GM18502 (cell line): ENCODE measurements at regions not wholly inside any gene's neighbourhood (a gene's known extent, or its start where the extent isn't known, plus 50 kb on each side); places are given as distances from the start of the nearest gene placed in this dataset.
A peak's percentile ranks its signal among the peaks of the same experiment; 100 is the strongest.
"Not testable (repeated sequence)": the region's sequence is repeated elsewhere in the genome, so short reads cannot be mapped to it uniquely, and the experiment has no call there.

Source experiments
- ATAC-seq: cut with Tn5 transposase; IDR thresholded peaks from one replicate; pipeline ENCODE4 v1.9.1; 2021; ENCODE audit warnings: mild to moderate bottlenecking; ENCODE audit not compliant: unreplicated experiment, poor library complexity

- no peak for ATAC-seq
Observed at GRCh38 chr11:34830648-34831047, 85.5 kb downstream of the APIP start.

- no peak for ATAC-seq
Observed at GRCh38 chr11:34830035-34830434, 86.1 kb downstream of the APIP start.

DNA sequence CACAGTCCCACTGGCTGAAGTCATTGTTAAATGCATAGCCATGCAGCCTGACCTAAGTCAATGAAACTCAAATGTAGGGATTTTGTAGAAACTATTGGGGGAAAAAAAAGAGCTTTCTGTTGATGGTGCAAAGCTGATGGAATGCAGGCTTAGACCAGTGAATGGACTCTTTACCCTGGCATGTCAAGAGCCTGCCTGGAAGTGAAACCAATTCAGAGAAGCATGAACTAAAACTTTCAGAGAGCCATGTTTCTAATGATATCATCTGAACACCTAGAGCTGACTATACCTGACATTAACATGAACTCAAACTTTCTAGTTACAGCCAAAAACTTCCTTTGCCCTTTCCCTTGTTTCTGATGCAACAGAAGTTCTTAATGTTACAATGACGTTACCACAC lies 89.0 kb downstream of the APIP start:
- ATAC-seq = peak; percentile 59

GRCh38 chr11:34826384-34826726 lies 89.8 kb downstream of the APIP start:
- no peak for ATAC-seq

GRCh38 chr11:34825670-34826383 lies 90.4 kb downstream of the APIP start:
- no peak for ATAC-seq

DNA sequence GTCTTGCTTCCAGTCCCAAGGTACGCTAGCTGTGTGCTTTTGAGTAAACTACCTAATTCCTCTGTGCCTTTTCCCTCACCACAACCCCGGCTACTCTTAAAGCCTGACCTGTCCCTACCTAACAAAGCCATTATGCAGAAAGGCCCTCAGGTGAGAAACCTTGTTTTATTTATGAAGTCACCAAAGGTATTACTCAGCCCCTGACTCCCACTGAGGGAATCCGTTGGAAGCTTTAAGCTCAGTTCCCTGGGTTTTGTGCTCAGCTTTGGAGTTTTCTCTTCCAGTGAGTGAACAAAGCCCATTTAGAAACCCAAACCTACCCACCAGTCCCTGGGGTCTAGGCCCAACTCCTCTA lies 90.9 kb downstream of the APIP start:
- ATAC-seq = no peak

- no peak for ATAC-seq
Observed at GRCh38 chr11:34824425-34824824, 91.8 kb downstream of the APIP start.

DNA sequence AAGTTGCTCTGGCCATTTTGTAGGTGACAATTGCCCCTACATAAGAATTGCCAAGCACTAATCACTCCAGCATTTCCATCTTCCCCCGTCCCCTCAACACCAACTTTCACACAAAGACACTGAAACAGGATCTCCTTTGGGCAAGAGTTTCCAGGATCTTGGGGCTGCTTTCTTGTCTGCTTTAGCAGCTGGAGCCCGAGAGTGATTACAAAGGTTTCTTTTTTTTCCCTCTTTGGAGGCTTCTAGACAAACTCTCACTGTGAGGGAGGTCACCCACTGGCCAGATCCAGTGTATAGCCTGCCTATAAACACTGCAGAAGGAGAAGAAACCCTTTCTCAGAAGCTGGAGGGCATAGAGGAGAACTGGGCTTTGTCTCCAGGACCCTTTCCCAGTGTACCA lies 92.5 kb downstream of the APIP start:
- ATAC-seq = no peak

DNA sequence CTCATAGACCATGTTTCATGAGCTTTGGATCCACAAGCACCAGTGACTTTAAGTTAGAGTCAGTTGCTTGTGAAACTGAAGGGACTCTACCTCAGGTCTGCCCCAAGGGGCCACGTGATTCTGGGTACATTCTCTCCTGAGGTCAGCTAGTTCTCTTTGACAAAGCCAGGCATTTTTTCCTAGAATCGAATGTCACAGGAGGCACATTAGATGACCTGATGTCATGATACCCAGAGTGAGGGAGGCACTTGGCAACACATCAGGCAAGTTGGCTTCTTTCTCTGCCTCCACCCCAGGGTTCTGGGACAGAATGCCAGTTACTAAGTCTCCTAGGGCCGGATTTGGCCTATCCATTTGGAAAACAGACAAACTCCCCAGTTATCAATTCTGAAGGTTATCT lies 93.0 kb downstream of the APIP start:
- ATAC-seq = no peak

GRCh38 chr11:34819740-34820482 lies 96.3 kb downstream of the APIP start:
- ATAC-seq = no peak

DNA sequence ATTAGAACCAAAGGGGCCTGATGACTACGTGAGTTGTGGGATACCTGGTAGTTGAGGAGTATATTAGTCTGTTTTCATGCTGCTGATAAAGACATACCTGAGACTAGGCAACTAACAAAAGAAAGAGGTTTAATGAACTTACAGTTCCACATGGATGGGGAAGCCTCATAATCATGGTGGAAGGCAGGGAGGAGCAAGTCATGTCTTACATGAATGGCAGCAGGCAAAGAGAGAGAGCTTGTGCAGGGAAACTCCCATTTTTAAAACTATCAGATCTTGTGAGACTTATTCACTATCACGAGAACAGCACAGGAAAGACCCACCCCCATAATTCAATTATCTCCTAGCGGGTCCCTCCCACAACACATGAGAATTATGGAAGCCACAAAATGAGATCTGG lies 98.4 kb downstream of the APIP start:
- ATAC-seq = not testable (repeated sequence)

- ATAC-seq = no peak
Observed at GRCh38 chr11:34816698-34817213, 99.4 kb downstream of the APIP start.

DNA sequence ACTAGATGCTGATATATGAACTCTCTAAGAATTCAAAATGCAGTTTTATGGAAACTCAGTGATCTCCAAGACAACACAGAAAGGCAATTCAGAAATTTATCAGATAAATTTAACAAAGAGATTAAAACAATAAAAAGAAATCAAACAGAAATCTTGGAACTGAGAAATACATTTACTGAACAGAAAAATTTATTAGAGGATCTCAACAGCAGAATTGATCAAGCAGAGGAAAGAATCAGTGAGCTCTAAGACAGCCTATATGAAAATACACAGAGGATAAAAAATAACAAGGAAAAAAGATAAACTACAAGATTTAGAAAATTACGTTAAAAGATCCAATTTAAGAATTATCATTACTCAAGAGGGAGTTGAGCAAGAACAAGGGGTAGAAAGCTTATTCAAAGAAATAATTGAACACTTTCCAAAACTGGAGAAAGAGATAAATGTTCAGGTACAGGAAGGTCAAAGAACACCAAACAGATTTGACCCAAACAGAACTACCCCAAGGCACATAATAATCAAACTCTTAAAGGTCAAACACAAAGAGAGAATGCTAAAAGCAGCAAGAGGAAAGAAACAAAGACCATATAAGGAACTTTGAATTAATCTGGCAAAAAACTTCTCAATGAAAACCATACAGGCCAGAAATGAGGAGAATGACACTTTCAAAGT lies 103.1 kb downstream of the APIP start:
- ATAC-seq = no peak

DNA sequence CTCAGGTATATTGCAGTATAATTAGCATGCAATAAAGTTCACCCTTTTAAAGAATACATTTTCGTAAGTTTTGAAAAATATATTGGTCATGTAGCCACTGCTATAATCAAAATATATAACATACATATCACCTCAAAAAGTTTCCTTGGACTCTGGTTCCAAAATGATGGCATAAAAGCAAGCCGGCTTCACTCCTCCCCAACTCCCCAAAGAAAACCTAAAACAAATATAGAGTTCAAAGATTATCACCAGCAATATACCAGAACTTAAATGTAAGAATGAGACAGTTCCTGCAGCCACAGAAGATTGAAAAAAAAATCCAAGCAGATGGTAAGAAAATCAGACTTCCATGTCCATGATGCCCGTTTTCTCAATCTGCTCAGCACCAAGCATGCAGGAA lies 104.3 kb downstream of the APIP start:
- no peak for ATAC-seq

DNA sequence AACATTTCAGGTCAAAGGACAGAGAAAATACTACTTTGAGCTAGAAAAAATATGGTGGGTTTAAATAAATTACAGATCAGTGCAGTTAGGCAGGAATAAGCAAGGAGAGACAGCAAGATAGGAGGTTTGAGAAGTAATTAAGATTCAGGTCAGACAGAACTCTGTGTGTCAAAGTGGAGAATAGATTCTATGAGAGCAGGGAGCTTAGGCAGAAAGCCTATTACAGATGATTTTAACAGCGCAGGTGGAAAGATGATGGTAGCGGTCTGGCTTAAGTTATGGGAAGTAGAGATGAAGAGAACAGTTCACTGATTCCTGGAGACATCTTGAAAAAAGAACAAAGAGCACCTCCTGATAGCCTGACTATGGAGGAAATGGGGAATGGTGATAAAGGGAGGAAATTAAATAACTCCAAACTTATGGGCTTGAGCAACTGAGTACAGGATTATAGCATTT lies 106.0 kb downstream of the APIP start:
- no peak for ATAC-seq

DNA sequence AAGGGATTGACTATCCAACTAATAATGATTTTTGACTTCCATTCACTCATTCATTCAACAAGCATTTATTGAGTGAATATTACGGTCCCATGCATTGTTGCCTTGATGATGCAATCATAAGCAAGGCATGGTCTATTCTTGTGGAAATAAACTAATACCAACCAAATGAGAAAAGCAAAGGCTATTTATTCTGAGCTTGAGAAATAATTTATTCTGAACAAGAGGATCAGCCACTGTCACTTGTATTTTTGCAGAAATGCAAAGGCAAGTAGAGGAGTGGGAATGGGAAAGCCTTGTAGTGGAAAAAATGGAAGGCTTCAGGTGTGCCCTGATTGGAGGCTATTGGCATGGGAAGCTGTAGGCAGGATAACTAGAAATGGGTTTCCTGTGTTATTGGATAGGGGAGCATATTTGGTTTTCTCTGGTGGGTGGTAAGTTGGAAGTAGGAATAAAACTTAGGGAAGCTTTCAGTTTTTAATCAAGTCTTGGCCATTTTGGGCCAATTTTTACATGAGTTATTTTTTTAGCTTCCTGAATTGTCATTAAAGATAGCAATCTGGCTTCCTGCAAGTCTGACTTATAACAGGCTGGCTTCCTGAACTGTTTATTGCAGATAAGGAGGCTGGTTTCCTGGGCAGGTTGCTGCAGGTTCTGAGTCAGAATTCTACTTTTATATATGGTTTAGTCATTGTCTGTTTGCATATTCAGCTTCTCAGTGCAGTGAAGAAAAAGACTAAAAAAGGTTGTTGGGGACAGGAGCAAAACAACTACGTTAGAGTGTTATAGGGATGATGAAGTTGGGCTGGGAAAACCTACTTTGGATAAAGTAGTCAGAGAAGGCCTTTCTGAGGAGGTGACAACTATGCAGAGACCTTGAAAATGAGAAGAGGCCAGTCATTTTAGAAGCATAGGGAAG lies 106.7 kb downstream of the APIP start:
- ATAC-seq = no peak

- no peak for ATAC-seq
Observed at GRCh38 chr11:34806875-34807274, 109.3 kb downstream of the APIP start.

GRCh38 chr11:34805937-34806336 lies 110.2 kb downstream of the APIP start:
- ATAC-seq = no peak

- no peak for ATAC-seq
Observed at GRCh38 chr11:34799848-34800247, 116.3 kb downstream of the APIP start.

- ATAC-seq = no peak
Observed at GRCh38 chr11:34798985-34799384, 117.2 kb downstream of the APIP start.
